ENCODE measurements at regions not wholly inside any gene's neighbourhood (a gene's known extent, or its start where the extent isn't known, plus 50 kb on each side); places are given as distances from the start of the nearest gene placed in this dataset.

DNA sequence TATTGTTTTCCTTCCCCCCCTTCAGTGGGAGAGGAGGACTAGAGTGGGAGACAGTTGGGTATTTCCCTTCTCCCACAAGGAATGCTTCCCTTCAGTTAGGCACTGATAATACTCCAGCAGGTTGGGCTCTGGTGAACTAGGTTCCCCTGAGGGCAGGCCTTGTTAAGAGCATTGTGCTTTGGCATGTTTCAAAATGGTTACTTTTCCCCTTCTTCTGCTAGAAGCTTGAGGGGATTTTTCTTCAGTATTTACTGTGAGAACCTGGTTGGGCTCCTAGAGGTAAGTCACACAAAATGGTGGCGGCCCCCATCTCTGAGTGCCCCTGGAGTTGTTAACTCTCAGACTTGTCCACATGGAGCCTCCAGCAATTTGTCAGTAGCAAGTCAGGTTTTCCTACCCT, 156.2 kb downstream of the CYB561 start:
- Histone ChIP-seq H3K27me3 (no peaks in the 10 kb centered on the region), H3K4me3 (no peak overlapping the region)

DNA sequence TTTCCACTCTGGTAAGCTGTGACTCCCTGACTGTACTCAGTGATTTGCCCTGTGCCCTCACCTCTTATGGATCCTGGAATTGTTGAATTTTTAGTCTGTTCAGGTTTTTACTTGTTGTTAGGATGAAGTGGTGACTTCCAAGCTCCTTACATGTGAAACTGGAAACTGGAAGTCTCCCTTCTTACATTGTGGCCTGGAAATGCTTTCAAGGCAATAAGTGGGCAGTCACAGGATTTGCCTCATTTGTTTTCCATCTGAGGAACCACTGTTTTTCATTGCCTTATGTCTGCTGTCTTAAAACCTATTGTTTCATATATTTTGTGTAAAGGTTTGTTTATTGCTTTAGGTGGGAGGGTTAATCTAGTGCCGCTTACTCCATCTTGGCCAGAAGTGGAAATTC, 155.8 kb downstream of the CYB561 start:
- intact Hi-C loops (cut with DNase I): no loop called here
- H3K4me1 ChIP-seq: no peaks in the 10 kb centered on the region
- TF ChIP-seq, protein P1, sequence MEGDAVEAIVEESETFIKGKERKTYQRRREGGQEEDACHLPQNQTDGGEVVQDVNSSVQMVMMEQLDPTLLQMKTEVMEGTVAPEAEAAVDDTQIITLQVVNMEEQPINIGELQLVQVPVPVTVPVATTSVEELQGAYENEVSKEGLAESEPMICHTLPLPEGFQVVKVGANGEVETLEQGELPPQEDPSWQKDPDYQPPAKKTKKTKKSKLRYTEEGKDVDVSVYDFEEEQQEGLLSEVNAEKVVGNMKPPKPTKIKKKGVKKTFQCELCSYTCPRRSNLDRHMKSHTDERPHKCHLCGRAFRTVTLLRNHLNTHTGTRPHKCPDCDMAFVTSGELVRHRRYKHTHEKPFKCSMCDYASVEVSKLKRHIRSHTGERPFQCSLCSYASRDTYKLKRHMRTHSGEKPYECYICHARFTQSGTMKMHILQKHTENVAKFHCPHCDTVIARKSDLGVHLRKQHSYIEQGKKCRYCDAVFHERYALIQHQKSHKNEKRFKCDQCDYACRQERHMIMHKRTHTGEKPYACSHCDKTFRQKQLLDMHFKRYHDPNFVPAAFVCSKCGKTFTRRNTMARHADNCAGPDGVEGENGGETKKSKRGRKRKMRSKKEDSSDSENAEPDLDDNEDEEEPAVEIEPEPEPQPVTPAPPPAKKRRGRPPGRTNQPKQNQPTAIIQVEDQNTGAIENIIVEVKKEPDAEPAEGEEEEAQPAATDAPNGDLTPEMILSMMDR (IDR thresholded peaks at IDR 0.05): no peak

More for the DNA sequence above, 156.2 kb downstream of the CYB561 start:
- no peak for DNase-seq
- Histone ChIP-seq H3K9me3 (peaks cover 0 to 16% of the 10 kb centered on the region in 2 donors), H3K4me1 (no peaks in the 10 kb centered on the region), H3K27ac (no peak overlapping the region), H3K36me3 (peaks cover 0 to 6% of the 10 kb centered on the region in 2 donors)
- no peak for ATAC-seq
- TF ChIP-seq, protein P1 (IDR thresholded peaks at IDR 0.05): no peak
- intact Hi-C loops (cut with DNase I): no loop called here

DNA sequence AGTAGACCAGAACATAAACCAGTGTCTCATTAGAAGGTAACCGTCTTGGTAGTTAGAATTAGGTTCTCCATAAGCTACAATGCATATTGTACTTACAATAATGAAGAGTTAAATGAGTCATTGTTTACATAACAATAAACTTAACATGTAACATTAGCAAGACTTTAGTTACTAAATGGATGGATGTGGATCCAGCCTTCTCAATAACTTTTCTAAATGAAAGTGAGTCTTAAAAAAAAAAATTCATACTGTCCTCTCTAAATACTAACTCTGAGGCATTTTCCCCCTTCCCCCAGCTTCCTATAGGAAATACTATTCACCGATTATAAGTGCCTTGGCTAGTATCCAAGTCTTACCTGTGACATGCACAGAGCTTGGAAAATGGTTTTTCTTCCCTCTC, 155.3 kb downstream of the CYB561 start:
- TF ChIP-seq, protein P1 (IDR thresholded peaks at IDR 0.05): no peak
- DNase-seq (no peak), ATAC-seq (no peak)
- Histone ChIP-seq H3K27me3 (no peaks in the 10 kb centered on the region), H3K4me1 (no peaks in the 10 kb centered on the region), H3K4me3 (no peak overlapping the region), H3K36me3 (peaks cover 0 to 6% of the 10 kb centered on the region in 2 donors), H3K27ac (no peak overlapping the region), H3K9me3 (peaks cover 0 to 17% of the 10 kb centered on the region in 2 donors)
- intact Hi-C loops (cut with DNase I): no loop called here

More for the DNA sequence above, 155.8 kb downstream of the CYB561 start:
- Histone ChIP-seq H3K27me3 (no peaks in the 10 kb centered on the region), H3K36me3 (peaks cover 0 to 6% of the 10 kb centered on the region in 2 donors), H3K4me3 (no peak overlapping the region), H3K27ac (no peak overlapping the region), H3K9me3 (peaks cover 0 to 16% of the 10 kb centered on the region in 2 donors)
- no peak for ATAC-seq
- DNase-seq: no peak

DNA sequence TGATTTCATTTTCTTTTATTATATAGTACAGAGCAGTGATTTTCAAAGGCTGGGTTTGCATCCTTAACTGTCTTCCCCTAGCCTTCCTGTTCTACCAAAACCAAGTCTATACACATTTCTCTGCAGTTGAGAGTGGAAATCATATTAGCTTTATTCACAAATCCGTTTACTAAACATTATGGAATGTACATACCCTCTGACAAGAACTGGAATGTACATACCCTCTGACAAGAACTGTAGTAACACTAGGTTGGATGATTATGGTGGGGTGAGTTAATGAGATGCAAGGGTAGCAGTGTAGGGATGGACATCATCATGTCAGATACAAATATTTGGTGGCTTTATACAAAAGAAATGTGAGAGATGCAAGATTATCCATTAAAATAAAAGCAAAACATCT, 154.8 kb downstream of the CYB561 start:
- no peak for DNase-seq
- Histone ChIP-seq H3K4me1 (no peaks in the 10 kb centered on the region), H3K27ac (no peak overlapping the region), H3K36me3 (peaks cover 0 to 10% of the 10 kb centered on the region in 2 donors), H3K4me3 (no peak overlapping the region), H3K9me3 (peaks cover 0 to 17% of the 10 kb centered on the region in 2 donors), H3K27me3 (no peaks in the 10 kb centered on the region)
- TF ChIP-seq, protein P1 (IDR thresholded peaks at IDR 0.05): no peak
- ATAC-seq: no peak
- intact Hi-C loops (cut with DNase I): no loop called here

DNA sequence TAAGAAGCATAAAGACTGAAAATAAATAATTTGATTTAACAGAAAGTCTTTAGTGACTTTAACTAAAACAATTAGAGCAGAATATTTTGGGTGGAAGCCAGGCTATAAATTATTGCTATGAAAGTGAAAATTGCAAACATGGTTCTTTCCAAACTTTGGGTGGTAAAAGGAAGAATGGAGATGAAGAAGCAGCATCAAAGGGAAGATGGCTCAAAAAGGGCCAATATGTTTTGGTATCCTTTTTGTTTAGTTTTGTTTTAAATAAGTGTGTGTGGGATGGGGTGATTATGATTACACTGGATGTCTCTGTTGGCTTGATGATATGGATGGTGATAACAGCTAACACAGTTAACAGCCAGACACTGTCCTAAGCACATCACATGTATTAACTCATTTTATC, 153.7 kb downstream of the CYB561 start:
- Histone ChIP-seq H3K4me1 (no peaks in the 10 kb centered on the region), H3K36me3 (peaks cover 0 to 6% of the 10 kb centered on the region in 2 donors), H3K4me3 (no peak overlapping the region), H3K27me3 (no peaks in the 10 kb centered on the region), H3K9me3 (peaks cover 0 to 18% of the 10 kb centered on the region in 2 donors), H3K27ac (no peak overlapping the region)
- ATAC-seq (no peak), DNase-seq (no peak)
- intact Hi-C loops (cut with DNase I): no loop called here
- TF ChIP-seq, protein P1 (IDR thresholded peaks at IDR 0.05): no peak

All from left lung (tissue), 4 donors.